Sigmoid colon (tissue), 6 donors: ENCODE measurements at regions not wholly inside any gene's neighbourhood (a gene's known extent, or its start where the extent isn't known, plus 50 kb on each side); places are given as distances from the start of the nearest gene placed in this dataset.

Source experiments
- DNase-seq: peaks from one replicate; pipeline ENCODE4 v3.0.0-alpha.2; 2019
- H3K27ac ChIP-seq, 4 donors: fragments of 200-600 bp; sonication (generic); one replicate each; pipeline ENCODE4 v1.5.1; 2016 to 2019; ENCODE audit warnings: mild to moderate bottlenecking in 1 of 4
- H3K27me3 ChIP-seq, 3 donors: fragments of 200-600 bp; sonication (generic); one replicate each; pipeline ENCODE4 v1.5.1; 2019; ENCODE audit warnings: mild to moderate bottlenecking in 1 of 3
- H3K36me3 ChIP-seq, 4 donors: fragments of 200-600 bp; sonication (generic); one replicate each; pipeline ENCODE4 v1.5.1; 2016 to 2019
- H3K4me1 ChIP-seq, 4 donors: fragments of 200-600 bp; sonication (generic); one replicate each; pipeline ENCODE4 v1.5.1; 2017 to 2019
- H3K4me3 ChIP-seq, 4 donors: fragments of 200-600 bp; sonication (generic); one replicate each; pipeline ENCODE4 v1.5.1; 2017 to 2019; ENCODE audit warnings: mild to moderate bottlenecking in 2 of 4, moderate library complexity in 1 of 4
- H3K9me3 ChIP-seq, 4 donors: fragments of 200-600 bp in 3 of 4; sonication (generic) in 3 of 4; one replicate each; pipeline versions ENCODE4 v1.5.1 to v1.6.1; 2013 to 2019
- EP300 ChIP-seq, 4 donors: sonication (generic); formaldehyde crosslinking; IDR thresholded peaks; one replicate each; pipeline ENCODE4 v1.6.1; 2017; ENCODE audit warnings: antibody characterized with exemption in 4 of 4
- POLR2A ChIP-seq, 2 donors: fragments of 450-650 bp; IDR thresholded peaks; one replicate each; pipeline ENCODE4 v1.6.1; 2016; ENCODE audit warnings: antibody characterized with exemption in 2 of 2, mild to moderate bottlenecking in 2 of 2, moderate library complexity in 2 of 2
- POLR2AphosphoS5 ChIP-seq, 4 donors: sonication (generic); formaldehyde crosslinking; IDR thresholded peaks; one replicate each; pipeline ENCODE4 v1.6.1; 2017; ENCODE audit warnings: antibody characterized with exemption in 4 of 4
- WGBS, 2 donors: extraction: QIAGEN DNeasy Blood & Tissue Kit; methylation state at CpG; one replicate each; pipeline ENCODE4 v1.1.7; 2013; 5-methylcytosine and 5-hydroxymethylcytosine counted together
- intact Hi-C: fragments of 100-400 bp; cut with DNase I; formaldehyde crosslinking; loops from one replicate; pipeline ENCODE4 v1.15.1; 2023
- TF ChIP-seq, protein P1 (sequence below), 4 experiments: fragments of 450-650 bp in 3 of 4; fragments of 200-600 bp in 1 of 4; IDR thresholded peaks; one replicate each; pipeline ENCODE4 v1.5.1; 2016 to 2019; ENCODE audit warnings: antibody characterized with exemption in 4 of 4, mild to moderate bottlenecking in 3 of 4, moderate library complexity in 2 of 4
- donor health status: healthy with polysubstance abuse.
- donor health status: healthy.

GRCh38 chr3:152626226-152626625 lies 208.7 kb upstream of the P2RY1 start:
- whole genome bisulfite sequencing, 2 donors: 95 to 99% methylated on average over 4 of the region's 4 CpGs
- Histone ChIP-seq H3K4me3 (no peak overlapping the region), H3K4me1 (no peaks in the 10 kb centered on the region), H3K9me3 (no peaks in the 10 kb centered on the region), H3K36me3 (no peaks in the 10 kb centered on the region), H3K27me3 (no peaks in the 10 kb centered on the region), H3K27ac (no peak overlapping the region)
- no peak for TF ChIP-seq EP300 (IDR thresholded peaks at IDR 0.05)
- TF ChIP-seq POLR2A (IDR thresholded peaks at IDR 0.05): no peak
- TF ChIP-seq, protein P1, sequence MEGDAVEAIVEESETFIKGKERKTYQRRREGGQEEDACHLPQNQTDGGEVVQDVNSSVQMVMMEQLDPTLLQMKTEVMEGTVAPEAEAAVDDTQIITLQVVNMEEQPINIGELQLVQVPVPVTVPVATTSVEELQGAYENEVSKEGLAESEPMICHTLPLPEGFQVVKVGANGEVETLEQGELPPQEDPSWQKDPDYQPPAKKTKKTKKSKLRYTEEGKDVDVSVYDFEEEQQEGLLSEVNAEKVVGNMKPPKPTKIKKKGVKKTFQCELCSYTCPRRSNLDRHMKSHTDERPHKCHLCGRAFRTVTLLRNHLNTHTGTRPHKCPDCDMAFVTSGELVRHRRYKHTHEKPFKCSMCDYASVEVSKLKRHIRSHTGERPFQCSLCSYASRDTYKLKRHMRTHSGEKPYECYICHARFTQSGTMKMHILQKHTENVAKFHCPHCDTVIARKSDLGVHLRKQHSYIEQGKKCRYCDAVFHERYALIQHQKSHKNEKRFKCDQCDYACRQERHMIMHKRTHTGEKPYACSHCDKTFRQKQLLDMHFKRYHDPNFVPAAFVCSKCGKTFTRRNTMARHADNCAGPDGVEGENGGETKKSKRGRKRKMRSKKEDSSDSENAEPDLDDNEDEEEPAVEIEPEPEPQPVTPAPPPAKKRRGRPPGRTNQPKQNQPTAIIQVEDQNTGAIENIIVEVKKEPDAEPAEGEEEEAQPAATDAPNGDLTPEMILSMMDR (IDR thresholded peaks at IDR 0.05): no peak
- no peak for TF ChIP-seq POLR2AphosphoS5 (IDR thresholded peaks at IDR 0.05)
- intact Hi-C loops: no loop called here
- no peak for DNase-seq

DNA sequence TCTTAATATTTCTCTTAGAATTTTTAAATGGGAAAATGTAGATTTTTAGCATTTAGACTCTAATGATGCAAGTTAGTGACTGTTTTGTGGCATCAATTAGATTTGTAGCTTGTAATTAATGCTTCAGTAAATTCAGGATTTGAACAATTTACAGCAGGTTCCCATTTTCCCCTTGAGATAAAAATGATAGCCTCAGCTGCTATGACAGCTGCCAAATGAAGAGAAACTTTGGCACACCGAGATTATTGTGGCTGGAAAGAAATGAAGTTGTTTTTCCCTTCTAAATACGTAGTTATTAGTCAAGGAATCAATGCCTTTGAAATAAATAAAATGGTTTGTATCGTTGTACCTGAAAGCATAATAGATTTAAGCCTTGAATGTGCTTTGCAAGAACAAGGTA lies 206.4 kb upstream of the P2RY1 start:
- Histone ChIP-seq H3K9me3 (no peaks in the 10 kb centered on the region), H3K27me3 (no peaks in the 10 kb centered on the region), H3K4me3 (no peak overlapping the region), H3K27ac (no peak overlapping the region), H3K4me1 (no peaks in the 10 kb centered on the region), H3K36me3 (no peaks in the 10 kb centered on the region)
- intact Hi-C loops: no loop called here
- no peak for DNase-seq
- WGBS, 2 donors: 57 to 75% methylated on average over 3 of the region's 3 CpGs
- TF ChIP-seq, protein P1 (IDR thresholded peaks at IDR 0.05): no peak
- no peak for TF ChIP-seq POLR2AphosphoS5 (IDR thresholded peaks at IDR 0.05)
- no peak for TF ChIP-seq POLR2A (IDR thresholded peaks at IDR 0.05)
- no peak for TF ChIP-seq EP300 (IDR thresholded peaks at IDR 0.05)

DNA sequence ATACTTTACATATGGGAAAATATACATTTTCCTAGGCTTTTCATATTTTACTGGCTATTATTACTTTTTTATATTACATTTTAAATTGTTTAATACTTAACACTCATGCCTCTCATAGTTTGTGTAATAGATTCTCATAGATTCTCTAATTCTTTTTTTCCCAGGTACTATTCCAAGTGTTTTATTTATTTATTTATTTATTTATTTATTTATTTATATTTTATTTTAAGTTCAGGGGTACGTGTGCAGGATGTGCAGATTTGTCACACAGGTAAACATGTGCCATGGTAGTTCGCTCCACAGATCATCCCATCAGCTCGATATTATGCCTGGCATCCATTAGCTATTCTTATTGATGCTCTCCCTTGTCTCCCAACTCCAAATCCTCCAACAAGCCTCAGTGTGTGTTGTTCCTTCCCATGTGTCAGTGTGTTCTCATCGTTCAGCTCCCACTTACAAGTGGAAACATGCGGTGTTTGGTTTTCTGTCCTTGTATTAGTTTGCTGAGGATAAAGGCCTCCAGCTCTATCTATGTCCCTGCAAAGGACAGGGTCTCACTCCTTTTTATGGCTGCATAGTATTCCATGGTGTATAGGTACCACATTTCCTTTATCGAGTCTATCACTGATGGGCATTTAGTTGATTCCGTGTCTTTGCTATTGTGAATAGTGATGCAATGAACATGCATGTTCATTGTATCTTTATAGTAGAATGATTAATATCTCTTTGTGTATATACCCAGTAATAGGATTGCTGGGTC lies 205.4 kb upstream of the P2RY1 start:
- Histone ChIP-seq H3K36me3 (no peaks in the 10 kb centered on the region), H3K27ac (no peak overlapping the region), H3K4me3 (no peak overlapping the region), H3K27me3 (no peaks in the 10 kb centered on the region), H3K4me1 (no peaks in the 10 kb centered on the region), H3K9me3 (no peaks in the 10 kb centered on the region)
- 96 to 98% methylated on average over 7 of the region's 7 CpGs for WGBS, 2 donors
- intact Hi-C loops: no loop called here
- DNase-seq: no peak
- TF ChIP-seq, protein P1 (IDR thresholded peaks at IDR 0.05): no peak
- TF ChIP-seq POLR2A (IDR thresholded peaks at IDR 0.05) (no peak), EP300 (IDR thresholded peaks at IDR 0.05) (no peak), POLR2AphosphoS5 (IDR thresholded peaks at IDR 0.05) (no peak)

DNA sequence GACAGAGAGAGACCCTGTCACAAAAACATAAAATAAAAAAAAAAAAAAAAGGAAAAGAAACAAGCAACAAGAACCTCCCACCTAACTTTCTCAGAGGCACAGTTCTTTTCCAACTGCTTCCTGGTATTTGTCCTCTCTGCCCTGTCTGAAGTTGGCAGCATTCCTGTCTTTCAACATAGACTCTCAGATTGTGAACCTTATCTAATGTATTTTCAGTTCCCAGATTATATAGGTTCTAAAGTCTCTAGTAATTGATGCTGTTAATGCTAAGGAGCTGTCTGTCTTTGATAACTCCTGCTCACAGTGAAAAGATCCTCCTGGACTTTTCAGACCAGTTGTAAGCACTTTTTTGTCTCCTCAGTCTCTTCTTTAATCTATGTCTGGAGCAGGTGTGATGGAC lies 199.5 kb upstream of the P2RY1 start:
- Histone ChIP-seq H3K4me3 (no peak overlapping the region), H3K36me3 (no peaks in the 10 kb centered on the region), H3K4me1 (peaks cover 0 to 6% (median 0%) of the 10 kb centered on the region in 4 donors), H3K9me3 (no peaks in the 10 kb centered on the region), H3K27me3 (no peaks in the 10 kb centered on the region), H3K27ac (no peak overlapping the region)
- TF ChIP-seq, protein P1 (IDR thresholded peaks at IDR 0.05): no peak
- TF ChIP-seq EP300 (IDR thresholded peaks at IDR 0.05): no peak
- TF ChIP-seq POLR2A (IDR thresholded peaks at IDR 0.05): no peak
- TF ChIP-seq POLR2AphosphoS5 (IDR thresholded peaks at IDR 0.05): no peak
- intact Hi-C loops: no loop called here
- no peak for DNase-seq

- H3K27me3 ChIP-seq: no peaks in the 10 kb centered on the region
- H3K36me3 ChIP-seq: no peaks in the 10 kb centered on the region
- no peaks in the 10 kb centered on the region for H3K9me3 ChIP-seq
- TF ChIP-seq POLR2AphosphoS5 (IDR thresholded peaks at IDR 0.05) (no peak), EP300 (IDR thresholded peaks at IDR 0.05) (no peak), POLR2A (IDR thresholded peaks at IDR 0.05) (no peak)
- TF ChIP-seq, protein P1 (IDR thresholded peaks at IDR 0.05): no peak
- DNase-seq: no peak
- no peak overlapping the region for H3K4me3 ChIP-seq
- 93 to 95% methylated on average over 4 of the region's 4 CpGs for WGBS, 2 donors
- no peak overlapping the region for H3K27ac ChIP-seq
- intact Hi-C loops: no loop called here
- peaks cover 0 to 6% (median 0%) of the 10 kb centered on the region in 4 donors for H3K4me1 ChIP-seq
These were observed 198.3 kb upstream of the P2RY1 start for GRCh38 chr3:152636651-152637050.
